Neuronal stem cell (in vitro differentiated cells): ENCODE measurements at regions not wholly inside any gene's neighbourhood (a gene's known extent, or its start where the extent isn't known, plus 50 kb on each side); places are given as distances from the start of the nearest gene placed in this dataset.

Experiments used
- DNase-seq: peaks from one replicate; pipeline ENCODE4 v3.0.0-alpha.2; 2013; ENCODE audit warnings: low spot score
- H2AFZ ChIP-seq: one replicate; pipeline ENCODE4 v1.6.1; 2013; ENCODE audit warnings: mild to moderate bottlenecking, low read length, inconsistent platforms
- H2AK5ac ChIP-seq: 2 replicates; pipeline ENCODE4 v1.6.1; 2013; ENCODE audit warnings: low read depth, mild to moderate bottlenecking, inconsistent platforms, low read length, moderate library complexity, mixed read lengths
- H2BK120ac ChIP-seq: 2 replicates; pipeline ENCODE4 v1.6.1; 2013; ENCODE audit warnings: low read depth, mild to moderate bottlenecking, inconsistent platforms, low read length, moderate library complexity, mixed read lengths
- H2BK12ac ChIP-seq: one replicate; pipeline ENCODE4 v1.6.1; 2013; ENCODE audit warnings: low read length, inconsistent platforms
- H2BK15ac ChIP-seq: 2 replicates; pipeline ENCODE4 v1.6.1; 2013; ENCODE audit warnings: mild to moderate bottlenecking, low read length, inconsistent platforms, mixed read lengths
- H2BK5ac ChIP-seq: one replicate; pipeline ENCODE4 v1.6.1; 2013; ENCODE audit warnings: inconsistent platforms, mild to moderate bottlenecking, low read length, moderate library complexity
- H3K14ac ChIP-seq: one replicate; pipeline ENCODE4 v1.6.1; 2013; ENCODE audit warnings: low read length, inconsistent platforms
- H3K18ac ChIP-seq: 2 replicates; pipeline ENCODE4 v1.6.1; 2013; ENCODE audit warnings: low read length, inconsistent platforms
- H3K23ac ChIP-seq: 2 replicates; pipeline ENCODE4 v1.6.1; 2013; ENCODE audit warnings: low read depth, mild to moderate bottlenecking, mixed read lengths, low read length, inconsistent platforms; ENCODE audit not compliant: poor library complexity
- H3K27ac ChIP-seq: replicated peaks from 3 replicates; pipeline ENCODE4 v1.5.1; 2013; ENCODE audit warnings: low read length, inconsistent platforms
- H3K27me3 ChIP-seq, 3 experiments: 2 replicates each; pipeline ENCODE4 v1.6.1; 2013; ENCODE audit warnings: low read length in 3 of 3, mild to moderate bottlenecking in 2 of 3, inconsistent platforms in 1 of 3, low read depth in 1 of 3, mixed read lengths in 1 of 3, moderate library complexity in 1 of 3; ENCODE audit not compliant: control insufficient read depth in 3 of 3, insufficient read depth in 3 of 3
- H3K36me3 ChIP-seq, 2 donors: replicated peaks in 1 of 2; 2 replicates each; pipeline ENCODE4 v1.6.1; 2013; ENCODE audit warnings: low read length in 2 of 2; ENCODE audit not compliant: control insufficient read depth in 2 of 2, insufficient read depth in 2 of 2
- H3K4ac ChIP-seq: 2 replicates; pipeline ENCODE4 v1.6.1; 2013; ENCODE audit warnings: inconsistent platforms, mild to moderate bottlenecking, low read length, moderate library complexity
- H3K4me1 ChIP-seq, 2 donors: 1 replicate in 1 of 2; 2 replicates in 1 of 2; pipeline ENCODE4 v1.6.1; 2013; ENCODE audit warnings: low read length in 2 of 2, low read depth in 1 of 2; ENCODE audit not compliant: control insufficient read depth in 2 of 2, insufficient read depth in 1 of 2
- H3K4me2 ChIP-seq: one replicate; pipeline ENCODE4 v1.6.1; 2013; ENCODE audit warnings: mild to moderate bottlenecking, low read length, inconsistent platforms; ENCODE audit not compliant: insufficient read depth, poor library complexity, severe bottlenecking
- H3K4me3 ChIP-seq, 2 donors: 2 replicates each; pipeline ENCODE4 v1.5.1; 2013; ENCODE audit warnings: low read length in 2 of 2, mild to moderate bottlenecking in 2 of 2, inconsistent platforms in 1 of 2, moderate library complexity in 1 of 2
- H3K79me1 ChIP-seq: one replicate; pipeline ENCODE4 v1.6.1; 2013; ENCODE audit warnings: low read depth, mild to moderate bottlenecking, inconsistent platforms, low read length, moderate library complexity
- H3K9ac ChIP-seq: one replicate; pipeline ENCODE4 v1.6.1; 2013; ENCODE audit warnings: mild to moderate bottlenecking, low read depth, low read length, inconsistent platforms; ENCODE audit not compliant: poor library complexity
- H3K9me3 ChIP-seq, 2 donors: replicated peaks in 1 of 2; 2 replicates each; pipeline versions ENCODE3 to v1.6.1; 2013; ENCODE audit warnings: low read length in 2 of 2, mild to moderate bottlenecking in 2 of 2, inconsistent platforms in 1 of 2, low read depth in 1 of 2, mixed read lengths in 1 of 2, moderate library complexity in 1 of 2; ENCODE audit not compliant: control insufficient read depth in 2 of 2, insufficient read depth in 1 of 2
- H4K8ac ChIP-seq: one replicate; pipeline ENCODE4 v1.6.1; 2013; ENCODE audit warnings: low read depth, mild to moderate bottlenecking, inconsistent platforms, low read length, moderate library complexity
- H4K91ac ChIP-seq: one replicate; pipeline ENCODE4 v1.6.1; 2013; ENCODE audit warnings: low read length, low read depth, mild to moderate bottlenecking, inconsistent platforms; ENCODE audit not compliant: poor library complexity
- WGBS, 2 donors: extraction: QIAGEN DNeasy Blood & Tissue Kit; methylation state at CpG; one replicate each; pipeline ENCODE4 v1.1.7; 2013; ENCODE audit warnings: missing lambda C conversion rate in 2 of 2, mixed read lengths in 1 of 2; ENCODE audit not compliant: insufficient read length in 2 of 2, insufficient replicate concordance in 1 of 2; ENCODE audit errors: extremely low coverage in 2 of 2; 5-methylcytosine and 5-hydroxymethylcytosine counted together

DNA sequence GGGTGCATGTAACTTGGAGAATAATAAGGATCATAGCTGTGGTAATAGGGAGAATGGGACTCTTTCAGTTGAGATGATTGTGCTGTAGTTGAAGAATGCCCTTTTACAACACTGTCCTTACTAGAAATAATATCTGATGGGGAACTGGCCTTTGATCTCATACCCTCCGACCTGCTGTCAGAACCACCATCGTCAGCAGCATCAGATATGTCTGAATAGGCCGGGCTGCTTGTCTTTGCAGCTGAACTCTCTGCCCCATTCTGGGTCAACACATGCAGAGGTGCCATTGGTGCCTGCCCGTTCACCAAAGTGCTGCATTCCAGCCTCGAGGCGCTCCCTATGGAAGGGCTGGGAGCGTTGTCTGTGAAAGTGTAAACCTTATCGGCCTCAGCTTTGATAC is 99.1 kb downstream of the ZNF608 start:
- H2AK5ac ChIP-seq, result no peak overlapping the region
- no peak for DNase-seq
- H3K4me1 ChIP-seq, result peaks cover 30 to 31% of the 10 kb centered on the region in 2 donors
- H3K27me3 ChIP-seq, result no peaks in the 10 kb centered on the region
- no peak overlapping the region for H3K27ac ChIP-seq
- WGBS, 2 donors, result no CpG with 5 or more reads among the region's 8 CpGs
- H2BK120ac ChIP-seq, result no peak overlapping the region
- H3K79me1 ChIP-seq, result peaks cover 13% of the 10 kb centered on the region
- H4K8ac ChIP-seq, result no peak overlapping the region
- no peak overlapping the region for H2BK15ac ChIP-seq
- H3K36me3 ChIP-seq, result peaks cover 27 to 71% of the 10 kb centered on the region in 2 donors
- no peak overlapping the region for H3K4me3 ChIP-seq
- H4K91ac ChIP-seq, result no peak overlapping the region
- H3K4me2 ChIP-seq, result no peak overlapping the region
- H3K18ac ChIP-seq, result no peak overlapping the region
- H3K23ac ChIP-seq, result no peak overlapping the region
- no peak overlapping the region for H3K4ac ChIP-seq
- H2AFZ ChIP-seq, result no peak overlapping the region
- H3K9me3 ChIP-seq, result no peaks in the 10 kb centered on the region
- H3K9ac ChIP-seq, result no peak overlapping the region
- H2BK12ac ChIP-seq, result no peak overlapping the region
- H2BK5ac ChIP-seq, result no peak overlapping the region
- no peak overlapping the region for H3K14ac ChIP-seq

DNA sequence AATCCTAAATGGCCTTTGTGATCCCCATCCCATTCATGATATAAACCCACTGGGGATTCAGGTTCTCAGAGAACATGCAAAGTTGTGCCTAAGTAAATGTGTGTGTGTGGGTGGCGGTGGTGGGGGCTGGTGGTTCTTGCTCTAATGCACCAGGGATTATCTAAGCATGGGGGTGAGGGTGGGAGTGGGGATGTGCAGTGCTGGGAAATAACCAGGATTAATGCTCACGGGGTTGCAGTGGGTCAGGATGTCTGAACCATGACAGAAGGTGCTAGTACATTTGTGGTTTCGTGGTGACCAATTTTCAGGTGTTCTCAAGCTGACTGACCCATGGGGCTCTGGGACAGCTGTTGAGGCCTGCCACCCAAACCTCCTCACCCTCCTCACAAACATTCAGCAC is 101.0 kb downstream of the ZNF608 start:
- Histone ChIP-seq H4K8ac (no peak overlapping the region), H3K18ac (peak overlapping the region; percentile 34), H2BK12ac (no peak overlapping the region), H3K14ac (no peak overlapping the region), H3K27me3 (no peaks in the 10 kb centered on the region), H3K79me1 (peaks cover 10% of the 10 kb centered on the region), H4K91ac (no peak overlapping the region), H3K4me1 (peaks cover 13 to 24% of the 10 kb centered on the region in 2 donors), H3K9me3 (peaks cover 0 to 11% of the 10 kb centered on the region in 2 donors), H2BK120ac (no peak overlapping the region), H3K4me2 (no peak overlapping the region), H3K4ac (no peak overlapping the region), H2BK5ac (no peak overlapping the region), H3K23ac (no peak overlapping the region), H2AK5ac (no peak overlapping the region), H3K4me3 (no peak overlapping the region), H3K27ac (no peak overlapping the region), H2BK15ac (no peak overlapping the region), H3K9ac (no peak overlapping the region), H2AFZ (no peak overlapping the region), H3K36me3 (peaks cover 33 to 91% of the 10 kb centered on the region in 2 donors)
- DNase-seq, result no peak
- WGBS, 2 donors, result no CpG with 5 or more reads among the region's 3 CpGs

DNA sequence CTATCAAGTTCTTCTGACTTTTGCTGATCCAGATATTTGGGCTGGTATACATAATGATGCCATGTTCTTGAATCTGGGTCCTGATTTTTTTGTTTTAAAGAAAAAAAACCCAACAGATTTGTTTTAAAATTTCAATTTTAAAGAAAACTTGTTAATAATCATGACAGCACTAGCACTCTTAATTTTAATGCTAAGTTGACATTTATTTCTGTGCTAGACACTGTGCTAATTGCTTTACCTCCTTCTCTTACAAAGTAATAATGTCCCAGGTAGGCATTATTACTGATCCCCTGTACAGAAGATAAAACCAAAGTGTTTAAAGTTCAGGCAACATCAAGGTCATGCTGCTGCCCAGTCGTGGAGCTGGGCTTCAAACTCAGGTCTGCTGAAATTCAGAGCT is 101.9 kb downstream of the ZNF608 start:
- Histone ChIP-seq H3K9ac (no peak overlapping the region), H3K27ac (no peak overlapping the region), H3K4me1 (peaks cover 6 to 23% of the 10 kb centered on the region in 2 donors)

DNA sequence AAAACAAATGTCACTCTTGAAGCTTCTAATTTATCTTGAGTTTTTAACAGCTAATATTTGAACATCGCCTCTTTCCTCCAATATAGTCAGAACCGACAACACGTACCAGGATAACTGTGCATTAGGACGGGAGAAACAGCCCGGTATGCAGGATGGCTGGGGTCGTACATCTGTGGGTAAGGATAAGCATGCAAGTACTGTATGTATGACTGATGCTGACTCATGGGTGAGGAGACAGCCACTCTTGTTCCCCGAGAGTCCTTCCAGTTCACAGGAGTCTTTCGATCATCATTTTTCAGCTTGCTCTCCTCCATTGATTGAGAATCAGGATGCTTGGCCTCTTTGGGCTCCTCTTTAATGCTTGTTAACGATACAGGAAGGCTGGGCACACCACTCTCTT is 102.3 kb downstream of the ZNF608 start:
- Histone ChIP-seq H3K4me3 (no peak overlapping the region), H3K79me1 (peaks cover 10% of the 10 kb centered on the region), H2AFZ (no peak overlapping the region), H3K9ac (no peak overlapping the region), H2BK12ac (no peak overlapping the region), H2AK5ac (no peak overlapping the region), H3K9me3 (peaks cover 0 to 11% of the 10 kb centered on the region in 2 donors), H3K4me2 (no peak overlapping the region), H3K27me3 (no peaks in the 10 kb centered on the region), H3K23ac (no peak overlapping the region), H3K14ac (no peak overlapping the region), H4K8ac (no peak overlapping the region), H2BK5ac (no peak overlapping the region), H3K36me3 (peaks cover 35 to 96% of the 10 kb centered on the region in 2 donors), H4K91ac (no peak overlapping the region), H3K27ac (no peak overlapping the region), H3K18ac (no peak overlapping the region), H3K4me1 (peaks cover 6 to 24% of the 10 kb centered on the region in 2 donors), H2BK15ac (no peak overlapping the region), H3K4ac (no peak overlapping the region), H2BK120ac (no peak overlapping the region)
- DNase-seq, result no peak
- WGBS, 2 donors, result no CpG with 5 or more reads among the region's 9 CpGs

More for the DNA sequence above, 101.9 kb downstream of the ZNF608 start:
- DNase-seq, result no peak
- Histone ChIP-seq H3K27me3 (no peaks in the 10 kb centered on the region), H3K4ac (no peak overlapping the region), H3K18ac (no peak overlapping the region), H2AFZ (no peak overlapping the region), H2BK5ac (no peak overlapping the region), H3K9me3 (peaks cover 0 to 11% of the 10 kb centered on the region in 2 donors), H2BK120ac (no peak overlapping the region), H3K4me3 (no peak overlapping the region), H2BK12ac (no peak overlapping the region), H3K4me2 (no peak overlapping the region), H3K36me3 (peaks cover 35 to 96% of the 10 kb centered on the region in 2 donors), H2AK5ac (no peak overlapping the region), H4K8ac (no peak overlapping the region), H3K23ac (no peak overlapping the region), H4K91ac (no peak overlapping the region), H3K14ac (no peak overlapping the region), H3K79me1 (peaks cover 10% of the 10 kb centered on the region), H2BK15ac (no peak overlapping the region)
- WGBS, 2 donors, result no CpG with 5 or more reads among the region's 1 CpG
